Parathyroid adenoma (tissue), 2 donors: ENCODE measurements at regions not wholly inside any gene's neighbourhood (a gene's known extent, or its start where the extent isn't known, plus 50 kb on each side); places are given as distances from the start of the nearest gene placed in this dataset.

Experiments used
- H2AFZ ChIP-seq: fragments of 300-600 bp; sonication (generic); one replicate; pipeline ENCODE4 v1.7.0; 2017; ENCODE audit warnings: antibody characterized with exemption, mild to moderate bottlenecking
- H3K27ac ChIP-seq: fragments of 300-600 bp; sonication (generic); one replicate; pipeline ENCODE4 v1.7.0; 2017
- H3K27me3 ChIP-seq: fragments of 300-600 bp; sonication (generic); one replicate; pipeline ENCODE4 v1.7.0; 2017; ENCODE audit warnings: low read length; ENCODE audit not compliant: control insufficient read depth, insufficient read depth
- H3K36me3 ChIP-seq: fragments of 300-600 bp; sonication (generic); one replicate; pipeline ENCODE4 v1.7.0; 2017; ENCODE audit warnings: low read length; ENCODE audit not compliant: control insufficient read depth, insufficient read depth
- H3K4me1 ChIP-seq: fragments of 300-600 bp; sonication (generic); one replicate; pipeline ENCODE4 v1.7.0; 2017; ENCODE audit warnings: control low read depth
- H3K4me2 ChIP-seq: fragments of 300-600 bp; sonication (generic); one replicate; pipeline ENCODE4 v1.7.0; 2017; ENCODE audit warnings: low read length
- H3K4me3 ChIP-seq: fragments of 300-600 bp; sonication (generic); one replicate; pipeline ENCODE4 v1.7.0; 2017; ENCODE audit warnings: low read depth, low read length
- H3K79me2 ChIP-seq: fragments of 300-600 bp; sonication (generic); one replicate; pipeline ENCODE4 v1.7.0; 2017; ENCODE audit warnings: control low read depth
- H3K9ac ChIP-seq: fragments of 300-600 bp; sonication (generic); one replicate; pipeline ENCODE4 v1.7.0; 2017; ENCODE audit warnings: mild to moderate bottlenecking
- H3K9me3 ChIP-seq: fragments of 300-600 bp; sonication (generic); one replicate; pipeline ENCODE4 v1.7.0; 2017; ENCODE audit warnings: low read length; ENCODE audit not compliant: control insufficient read depth
- TF ChIP-seq, protein P1 (sequence below): fragments of 300-600 bp; sonication (generic); IDR thresholded peaks from one replicate; pipeline ENCODE4 v1.7.0; 2017; ENCODE audit warnings: antibody characterized with exemption, mild to moderate bottlenecking
- donor health status: primary hyperparathyroidism.

DNA sequence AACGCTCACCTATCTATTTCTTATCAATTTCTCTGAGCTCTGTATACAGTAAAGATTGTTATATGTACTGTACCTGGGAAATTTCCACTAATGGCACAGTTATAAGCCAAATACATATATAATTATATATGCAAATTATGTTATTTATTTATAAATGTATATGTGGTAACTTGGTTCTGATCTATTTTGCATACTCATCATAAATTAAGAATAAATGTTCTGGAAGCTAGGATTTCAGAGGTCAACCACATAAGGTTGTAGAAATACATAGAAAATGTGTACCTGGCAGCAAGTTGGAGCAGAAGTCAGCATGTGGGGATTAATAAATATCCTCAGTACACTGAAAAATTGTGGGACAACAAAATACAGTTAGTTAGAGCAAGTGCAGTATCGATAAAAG lies 353.7 kb upstream of the ZNF521 start:
- Histone ChIP-seq H3K4me2 (no peak overlapping the region), H3K4me1 (no peaks in the 10 kb centered on the region), H3K9ac (no peak overlapping the region), H3K36me3 (no peaks in the 10 kb centered on the region), H3K4me3 (no peak overlapping the region), H3K9me3 (no peaks in the 10 kb centered on the region), H3K79me2 (no peaks in the 10 kb centered on the region), H3K27ac (no peak overlapping the region), H3K27me3 (no peaks in the 10 kb centered on the region), H2AFZ (no peak overlapping the region)
- TF ChIP-seq, protein P1, sequence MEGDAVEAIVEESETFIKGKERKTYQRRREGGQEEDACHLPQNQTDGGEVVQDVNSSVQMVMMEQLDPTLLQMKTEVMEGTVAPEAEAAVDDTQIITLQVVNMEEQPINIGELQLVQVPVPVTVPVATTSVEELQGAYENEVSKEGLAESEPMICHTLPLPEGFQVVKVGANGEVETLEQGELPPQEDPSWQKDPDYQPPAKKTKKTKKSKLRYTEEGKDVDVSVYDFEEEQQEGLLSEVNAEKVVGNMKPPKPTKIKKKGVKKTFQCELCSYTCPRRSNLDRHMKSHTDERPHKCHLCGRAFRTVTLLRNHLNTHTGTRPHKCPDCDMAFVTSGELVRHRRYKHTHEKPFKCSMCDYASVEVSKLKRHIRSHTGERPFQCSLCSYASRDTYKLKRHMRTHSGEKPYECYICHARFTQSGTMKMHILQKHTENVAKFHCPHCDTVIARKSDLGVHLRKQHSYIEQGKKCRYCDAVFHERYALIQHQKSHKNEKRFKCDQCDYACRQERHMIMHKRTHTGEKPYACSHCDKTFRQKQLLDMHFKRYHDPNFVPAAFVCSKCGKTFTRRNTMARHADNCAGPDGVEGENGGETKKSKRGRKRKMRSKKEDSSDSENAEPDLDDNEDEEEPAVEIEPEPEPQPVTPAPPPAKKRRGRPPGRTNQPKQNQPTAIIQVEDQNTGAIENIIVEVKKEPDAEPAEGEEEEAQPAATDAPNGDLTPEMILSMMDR = no peak

DNA sequence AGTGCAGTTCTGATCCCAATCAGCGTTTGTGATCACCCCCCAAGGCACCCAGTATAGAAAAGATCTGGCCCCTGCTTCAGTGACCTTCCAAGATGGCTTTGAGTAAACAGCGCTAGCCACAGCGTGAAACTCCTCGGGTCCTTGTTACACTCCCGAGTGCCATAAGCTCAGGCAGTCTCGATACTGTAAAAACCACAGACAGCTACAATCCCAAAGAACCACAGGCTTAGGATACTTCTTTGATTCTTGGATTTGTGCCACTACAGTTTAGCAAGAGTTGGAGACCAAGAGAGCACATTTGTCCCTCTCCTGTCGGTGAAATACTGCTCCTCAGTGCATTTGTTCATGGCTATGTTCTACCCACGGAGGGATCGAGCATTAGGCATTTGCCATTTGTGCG lies 352.5 kb upstream of the ZNF521 start:
- Histone ChIP-seq H3K79me2 (no peaks in the 10 kb centered on the region), H3K4me3 (no peak overlapping the region), H3K27ac (no peak overlapping the region), H3K4me1 (no peaks in the 10 kb centered on the region), H3K27me3 (no peaks in the 10 kb centered on the region), H3K9me3 (no peaks in the 10 kb centered on the region), H3K9ac (no peak overlapping the region), H2AFZ (no peak overlapping the region), H3K36me3 (no peaks in the 10 kb centered on the region), H3K4me2 (no peak overlapping the region)
- TF ChIP-seq, protein P1 = no peak

DNA sequence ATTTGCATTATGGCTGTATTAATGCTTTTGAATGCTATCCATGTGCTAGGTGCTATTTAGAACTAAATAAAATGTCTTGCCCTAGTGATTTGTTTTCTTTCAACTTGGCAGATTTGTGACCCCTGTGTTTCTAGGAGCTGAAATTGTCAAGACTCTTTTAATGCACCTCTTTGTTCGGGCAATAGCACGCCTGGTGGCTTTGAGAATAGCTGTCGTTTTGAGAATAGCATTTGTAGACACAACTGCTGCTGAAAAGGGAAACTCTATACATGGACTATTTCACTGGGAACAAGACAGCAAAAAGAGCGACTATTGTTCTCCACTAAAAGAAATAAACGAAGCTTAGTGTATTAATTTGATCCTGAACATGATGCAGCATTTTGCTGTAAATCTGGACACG lies 352.1 kb upstream of the ZNF521 start:
- TF ChIP-seq, protein P1 = no peak
- Histone ChIP-seq H3K4me2 (no peak overlapping the region), H3K4me1 (no peaks in the 10 kb centered on the region), H3K4me3 (no peak overlapping the region), H3K27ac (no peak overlapping the region), H3K9me3 (no peaks in the 10 kb centered on the region), H3K36me3 (no peaks in the 10 kb centered on the region), H3K9ac (no peak overlapping the region), H3K79me2 (no peaks in the 10 kb centered on the region), H2AFZ (no peak overlapping the region), H3K27me3 (no peaks in the 10 kb centered on the region)

DNA sequence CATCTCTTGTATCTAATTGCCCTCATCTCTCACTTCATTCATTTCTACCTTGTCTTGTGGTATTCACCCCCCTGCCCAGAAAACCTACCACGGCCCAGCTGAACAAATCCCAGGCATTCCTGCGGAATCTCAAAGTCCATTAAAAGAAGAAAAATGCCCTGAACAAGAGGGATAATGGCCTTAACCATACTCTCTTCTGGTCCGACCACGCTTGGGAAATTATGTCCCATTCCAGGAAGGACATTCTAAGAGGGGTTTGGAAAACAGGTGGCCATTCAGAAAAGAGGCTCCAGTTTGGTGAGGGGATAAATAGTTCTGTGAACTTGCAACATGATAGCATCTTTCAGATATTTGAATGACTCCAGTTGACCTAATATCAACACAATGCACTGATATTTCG lies 349.9 kb upstream of the ZNF521 start:
- no peaks in the 10 kb centered on the region for H3K27me3 ChIP-seq

DNA sequence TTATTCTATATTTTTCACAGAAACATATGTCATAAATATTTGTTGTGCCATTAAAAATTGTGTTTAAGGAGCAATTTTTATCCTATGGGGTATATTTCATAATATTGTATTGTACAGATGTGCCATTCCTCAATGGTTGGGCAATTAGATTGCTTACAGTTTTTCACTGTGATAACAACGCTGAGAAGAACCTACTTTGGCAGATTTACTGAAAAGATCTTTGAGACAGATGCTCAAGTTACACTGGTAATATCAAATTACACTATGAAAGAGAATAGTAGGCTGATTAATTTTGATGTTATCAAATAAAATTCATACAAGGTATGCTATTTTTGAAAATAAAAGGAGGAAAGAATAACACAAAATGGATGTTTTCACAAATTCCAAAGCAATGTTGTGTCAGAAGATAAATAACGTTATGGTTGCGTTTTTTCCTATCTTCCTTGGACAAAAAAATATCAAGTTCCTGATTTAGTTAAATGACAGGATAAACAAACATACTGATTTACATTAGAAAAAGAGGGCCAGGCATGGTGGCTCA lies 335.1 kb upstream of the ZNF521 start:
- H3K79me2 ChIP-seq = no peaks in the 10 kb centered on the region
- no peak overlapping the region for H3K27ac ChIP-seq
- H3K4me3 ChIP-seq = no peak overlapping the region
- H3K36me3 ChIP-seq = no peaks in the 10 kb centered on the region
- no peak overlapping the region for H3K9ac ChIP-seq
- H3K27me3 ChIP-seq = no peaks in the 10 kb centered on the region
- H3K4me2 ChIP-seq = peak overlapping the region; percentile 11
- H3K9me3 ChIP-seq = no peaks in the 10 kb centered on the region
- TF ChIP-seq, protein P1 = no peak
- H2AFZ ChIP-seq = no peak overlapping the region
- no peaks in the 10 kb centered on the region for H3K4me1 ChIP-seq

More for the DNA sequence above, 349.9 kb upstream of the ZNF521 start:
- Histone ChIP-seq H3K4me2 (no peak overlapping the region), H3K27ac (no peak overlapping the region), H3K9ac (no peak overlapping the region), H3K4me1 (no peaks in the 10 kb centered on the region), H3K36me3 (no peaks in the 10 kb centered on the region), H2AFZ (no peak overlapping the region), H3K9me3 (no peaks in the 10 kb centered on the region), H3K79me2 (no peaks in the 10 kb centered on the region), H3K4me3 (no peak overlapping the region)
- TF ChIP-seq, protein P1 = no peak
